GM12892 (cell line): ENCODE measurements at regions not wholly inside any gene's neighbourhood (a gene's known extent, or its start where the extent isn't known, plus 50 kb on each side); places are given as distances from the start of the nearest gene placed in this dataset.

Experiments used
- POLR2A ChIP-seq: IDR thresholded peaks from 2 replicates; pipeline ENCODE4 v1.6.1; 2011; ENCODE audit warnings: low read depth, low read length, control low read depth
- POLR2AphosphoS5 ChIP-seq: IDR thresholded peaks from 2 replicates; pipeline ENCODE4 v1.6.1; 2011; ENCODE audit warnings: low read depth, low read length, control low read depth
- TAF1 ChIP-seq: IDR thresholded peaks from 2 replicates; pipeline ENCODE4 v1.6.1; 2011; ENCODE audit warnings: low read depth, mild to moderate bottlenecking, control low read depth, low read length, borderline replicate concordance

GRCh38 chr2:156745619-156746018 is 309.4 kb downstream of the GPD2 start:
- TF ChIP-seq POLR2A (no peak), POLR2AphosphoS5 (no peak), TAF1 (no peak)
